SK-N-MC (cell line): ENCODE measurements at regions not wholly inside any gene's neighbourhood (a gene's known extent, or its start where the extent isn't known, plus 50 kb on each side); places are given as distances from the start of the nearest gene placed in this dataset.

Source experiments
- EZH2 ChIP-seq: fragments of 200-600 bp; sonication (generic); IDR thresholded peaks from one replicate; pipeline ENCODE4 v1.6.1; 2017; ENCODE audit warnings: antibody characterized with exemption
- POLR2AphosphoS5 ChIP-seq: IDR thresholded peaks from 2 replicates; pipeline ENCODE4 v1.6.1; 2012; ENCODE audit warnings: mild to moderate bottlenecking, low read depth, low read length, borderline replicate concordance

DNA sequence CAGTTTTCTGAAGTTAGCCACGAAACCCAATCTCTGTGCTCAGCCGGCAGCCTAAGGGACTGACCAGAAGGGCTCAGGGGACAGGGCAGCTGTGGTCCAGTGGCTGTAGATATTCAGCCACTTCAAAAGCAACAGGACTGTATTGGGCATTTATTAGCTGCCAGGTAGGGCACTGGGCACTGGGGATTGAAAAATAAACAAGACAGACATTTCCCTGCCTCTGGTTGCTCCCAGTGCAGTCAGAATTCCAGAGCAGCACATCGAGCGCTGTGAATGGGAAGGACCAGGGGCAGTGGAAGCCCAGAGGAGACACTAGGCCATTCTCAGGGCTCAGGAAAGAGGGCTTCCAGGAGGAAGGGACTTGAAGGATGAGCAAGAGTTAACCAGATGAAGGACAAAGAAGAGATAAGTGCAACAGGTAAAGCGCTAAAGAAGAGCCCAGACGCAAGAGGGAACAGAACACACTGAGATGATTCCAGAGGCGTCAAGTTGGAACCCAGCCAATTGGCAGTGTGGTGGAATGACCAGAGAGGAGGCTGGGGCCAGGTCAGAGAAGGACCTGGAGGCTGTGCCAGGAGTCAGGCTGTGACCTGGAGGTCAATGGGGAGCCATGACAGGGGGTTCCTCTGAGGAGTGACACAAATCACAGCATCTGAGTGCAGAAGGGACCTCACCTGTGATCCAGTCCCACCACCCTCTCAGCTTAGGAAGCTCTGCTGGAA lies 122.5 kb upstream of the ZNF618 start:
- TF ChIP-seq EZH2 (no peak), POLR2AphosphoS5 (no peak)
